ENCODE measurements at regions not wholly inside any gene's neighbourhood (a gene's known extent, or its start where the extent isn't known, plus 50 kb on each side); places are given as distances from the start of the nearest gene placed in this dataset.
"Not testable (repeated sequence)": the region's sequence is repeated elsewhere in the genome, so short reads cannot be mapped to it uniquely, and the experiment has no call there.

- DNase-seq (ENCODE audit: extremely low read depth in 1 of 2, low read depth in 1 of 2), result no peak
Observed at GRCh38 chr2:128413718-128414341, 95.2 kb upstream of the HS6ST1 start.

- DNase-seq (ENCODE audit: extremely low read depth in 1 of 2, low read depth in 1 of 2), result no peak
Observed at GRCh38 chr2:128414351-128414750, 95.7 kb upstream of the HS6ST1 start.

GRCh38 chr2:128414946-128415778 lies 96.5 kb upstream of the HS6ST1 start:
- no peak for DNase-seq (ENCODE audit: extremely low read depth in 1 of 2, low read depth in 1 of 2)

- DNase-seq (ENCODE audit: extremely low read depth in 1 of 2, low read depth in 1 of 2), result no peak
Observed at GRCh38 chr2:128415779-128416061, 97.1 kb upstream of the HS6ST1 start.

GRCh38 chr2:128416109-128416785 lies 97.6 kb upstream of the HS6ST1 start:
- no peak for DNase-seq (ENCODE audit: extremely low read depth in 1 of 2, low read depth in 1 of 2)

GRCh38 chr2:128416806-128417205 lies 98.1 kb upstream of the HS6ST1 start:
- no peak for DNase-seq (ENCODE audit: extremely low read depth in 1 of 2, low read depth in 1 of 2)

- not testable (repeated sequence) for DNase-seq (ENCODE audit: extremely low read depth in 1 of 2, low read depth in 1 of 2)
Observed at GRCh38 chr2:128417264-128417663, 98.6 kb upstream of the HS6ST1 start.

GRCh38 chr2:128420131-128420530 lies 101.5 kb upstream of the HS6ST1 start:
- no peak for DNase-seq (ENCODE audit: extremely low read depth in 1 of 2, low read depth in 1 of 2)

GRCh38 chr2:128420776-128421175 lies 102.1 kb upstream of the HS6ST1 start:
- no peak for DNase-seq (ENCODE audit: extremely low read depth in 1 of 2, low read depth in 1 of 2)

GRCh38 chr2:128421286-128421685 lies 102.6 kb upstream of the HS6ST1 start:
- DNase-seq (ENCODE audit: extremely low read depth in 1 of 2, low read depth in 1 of 2), result no peak

- no peak for DNase-seq (ENCODE audit: extremely low read depth in 1 of 2, low read depth in 1 of 2)
Observed at GRCh38 chr2:128421861-128422311, 103.2 kb upstream of the HS6ST1 start.

- DNase-seq (ENCODE audit: extremely low read depth in 1 of 2, low read depth in 1 of 2), result no peak
Observed at GRCh38 chr2:128422571-128422970, 103.9 kb upstream of the HS6ST1 start.

- DNase-seq (ENCODE audit: extremely low read depth in 1 of 2, low read depth in 1 of 2), result no peak
Observed at GRCh38 chr2:128423788-128424165, 105.1 kb upstream of the HS6ST1 start.

- DNase-seq (ENCODE audit: extremely low read depth in 1 of 2, low read depth in 1 of 2), result no peak
Observed at GRCh38 chr2:128424406-128425171, 105.9 kb upstream of the HS6ST1 start.

GRCh38 chr2:128425216-128425615 lies 106.5 kb upstream of the HS6ST1 start:
- no peak for DNase-seq (ENCODE audit: extremely low read depth in 1 of 2, low read depth in 1 of 2)

GRCh38 chr2:128425731-128426620 lies 107.3 kb upstream of the HS6ST1 start:
- no peak for DNase-seq (ENCODE audit: extremely low read depth in 1 of 2, low read depth in 1 of 2)

GRCh38 chr2:128427413-128427755 lies 108.7 kb upstream of the HS6ST1 start:
- no peak for DNase-seq (ENCODE audit: extremely low read depth in 1 of 2, low read depth in 1 of 2)

- DNase-seq (ENCODE audit: extremely low read depth in 1 of 2, low read depth in 1 of 2), result no peak
Observed at GRCh38 chr2:128428415-128428814, 109.7 kb upstream of the HS6ST1 start.

GRCh38 chr2:128432423-128432822 lies 113.8 kb upstream of the HS6ST1 start:
- no peak for DNase-seq (ENCODE audit: extremely low read depth in 1 of 2, low read depth in 1 of 2)

- DNase-seq (ENCODE audit: extremely low read depth in 1 of 2, low read depth in 1 of 2), result no peak
Observed at GRCh38 chr2:128433911-128434550, 115.4 kb upstream of the HS6ST1 start.

Data from stimulated activated CD8-positive, alpha-beta memory T cell treated with anti-CD3 and anti-CD28 coated beads, Interleukin-7, amount 100 ng/mL, for 48 hours (primary cell).